CD4-positive, alpha-beta T cell (primary cell): ENCODE measurements at regions not wholly inside any gene's neighbourhood (a gene's known extent, or its start where the extent isn't known, plus 50 kb on each side); places are given as distances from the start of the nearest gene placed in this dataset.

ENCODE experiments used
- ATAC-seq: fragments of 200-7000 bp; cut with Tn5 transposase; one replicate; pipeline ENCODE4 v1.10.0; 2022; ENCODE audit warnings: mild to moderate bottlenecking; ENCODE audit not compliant: poor library complexity
- CTCF ChIA-PET: fragments of 350-600 bp; sonication (Branson Sonifier 250); formaldehyde crosslinking; loops from one replicate; lab custom pipeline; 2021; ENCODE audit warnings: antibody characterized with exemption, inconsistent platforms; lab: Charles Lee
- POLR2A ChIA-PET: fragments of 350-600 bp; sonication (Branson Sonifier 250); formaldehyde crosslinking; loops from one replicate; lab custom pipeline; 2021; ENCODE audit warnings: antibody characterized with exemption, inconsistent platforms; lab: Charles Lee
- DNase-seq, 14 experiments: peaks; one replicate each; pipeline ENCODE4 v3.0.0-alpha.2; 2013 to 2020; ENCODE audit warnings: mixed read lengths in 2 of 14
- H3K27ac ChIP-seq, 2 donors: one replicate each; pipeline versions ENCODE4 v1.5.1 to v1.7.0; 2013; ENCODE audit warnings: low read length in 2 of 2, low read depth in 1 of 2, mild to moderate bottlenecking in 1 of 2
- H3K27me3 ChIP-seq, 2 experiments: 1 replicate in 1 of 2; 2 replicates in 1 of 2; pipeline versions ENCODE4 v1.6.1 to v1.7.0; 2013; ENCODE audit warnings: low read length in 2 of 2, control low read depth in 1 of 2, mild to moderate bottlenecking in 1 of 2, moderate library complexity in 1 of 2; ENCODE audit not compliant: insufficient read depth in 2 of 2, control insufficient read depth in 1 of 2
- H3K36me3 ChIP-seq: one replicate; pipeline ENCODE4 v1.6.1; 2013; ENCODE audit warnings: low read length, control low read depth; ENCODE audit not compliant: insufficient read depth
- H3K4me1 ChIP-seq: one replicate; pipeline ENCODE4 v1.6.1; 2013; ENCODE audit warnings: low read length, control low read depth; ENCODE audit not compliant: insufficient read depth
- H3K4me3 ChIP-seq: one replicate; pipeline ENCODE4 v1.5.1; 2013; ENCODE audit warnings: mild to moderate bottlenecking, low read length, moderate library complexity
- H3K9me3 ChIP-seq, 2 experiments: 1 replicate in 1 of 2; 2 replicates in 1 of 2; pipeline versions ENCODE4 v1.6.1 to v1.7.0; 2013; ENCODE audit warnings: low read length in 2 of 2, mild to moderate bottlenecking in 2 of 2, control low read depth in 1 of 2, moderate library complexity in 1 of 2; ENCODE audit not compliant: control insufficient read depth in 1 of 2, insufficient read depth in 1 of 2
- H3K27ac Mint-ChIP-seq: one replicate; pipeline ENCODE4 v1.8.0; 2020; ENCODE audit warnings: mixed read lengths
- H3K27me3 Mint-ChIP-seq: one replicate; pipeline ENCODE4 v1.8.0; 2021; ENCODE audit warnings: mixed read lengths
- H3K36me3 Mint-ChIP-seq: one replicate; pipeline ENCODE4 v1.8.0; 2021; ENCODE audit warnings: low read depth, mixed read lengths
- H3K4me1 Mint-ChIP-seq: one replicate; pipeline ENCODE4 v1.8.0; 2021; ENCODE audit warnings: low read depth, mixed read lengths
- H3K4me3 Mint-ChIP-seq: one replicate; pipeline ENCODE4 v1.8.0; 2020; ENCODE audit warnings: mild to moderate bottlenecking, mixed read lengths
- H3K9me3 Mint-ChIP-seq: one replicate; pipeline ENCODE4 v1.8.0; 2020; ENCODE audit warnings: mixed read lengths
- intact Hi-C, 2 experiments: fragments of 100-400 bp; cut with DNase I in 1 of 2; cut with micrococcal nuclease in 1 of 2; formaldehyde crosslinking; loops; one replicate each; pipeline versions ENCODE4 v1.15.1 to v1.9.0; 2023 to 2025; cut with DNase I, micrococcal nuclease
- TF ChIP-seq, protein P1 (sequence below): fragments of 200-600 bp; IDR thresholded peaks from one replicate; pipeline ENCODE4 v1.8.0; 2022; ENCODE audit warnings: antibody characterized with exemption, mild to moderate bottlenecking

DNA sequence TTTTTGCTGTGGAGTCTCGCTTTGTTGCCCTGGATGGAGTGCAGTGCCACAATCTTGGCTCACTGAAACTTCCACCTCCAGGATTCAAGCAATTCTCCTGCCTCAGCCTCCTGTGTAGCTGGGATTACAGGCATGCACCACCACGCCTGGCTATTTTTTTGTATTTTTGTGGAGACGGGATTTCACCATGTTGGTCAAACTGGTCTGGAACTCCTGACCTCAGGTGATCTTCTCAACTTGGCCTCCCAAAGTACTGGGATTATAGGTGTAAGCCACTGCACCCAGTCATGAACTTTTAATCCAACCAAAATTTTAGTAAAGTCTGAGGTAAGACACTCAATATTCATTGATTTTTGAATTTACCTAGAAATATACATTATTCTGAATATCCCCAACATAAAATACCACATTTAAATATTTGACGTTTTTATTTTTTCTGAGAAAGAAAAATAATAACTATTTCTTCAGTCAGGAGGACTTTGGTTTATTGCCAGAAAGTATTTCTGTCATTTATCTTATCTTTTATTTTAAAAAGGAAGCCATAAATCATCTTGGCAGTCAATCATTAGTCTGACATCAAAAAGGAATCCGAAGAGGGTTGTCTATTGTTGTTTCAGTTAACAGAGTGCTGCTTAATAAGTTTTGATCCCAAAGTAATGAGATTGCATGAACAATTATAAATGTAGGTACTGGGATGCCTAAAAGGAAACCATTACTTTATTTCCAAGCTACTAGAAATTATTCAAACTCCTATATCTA, 102.2 kb upstream of the GRIA4 start:
- ATAC-seq, result no peak
- TF ChIP-seq, protein P1, sequence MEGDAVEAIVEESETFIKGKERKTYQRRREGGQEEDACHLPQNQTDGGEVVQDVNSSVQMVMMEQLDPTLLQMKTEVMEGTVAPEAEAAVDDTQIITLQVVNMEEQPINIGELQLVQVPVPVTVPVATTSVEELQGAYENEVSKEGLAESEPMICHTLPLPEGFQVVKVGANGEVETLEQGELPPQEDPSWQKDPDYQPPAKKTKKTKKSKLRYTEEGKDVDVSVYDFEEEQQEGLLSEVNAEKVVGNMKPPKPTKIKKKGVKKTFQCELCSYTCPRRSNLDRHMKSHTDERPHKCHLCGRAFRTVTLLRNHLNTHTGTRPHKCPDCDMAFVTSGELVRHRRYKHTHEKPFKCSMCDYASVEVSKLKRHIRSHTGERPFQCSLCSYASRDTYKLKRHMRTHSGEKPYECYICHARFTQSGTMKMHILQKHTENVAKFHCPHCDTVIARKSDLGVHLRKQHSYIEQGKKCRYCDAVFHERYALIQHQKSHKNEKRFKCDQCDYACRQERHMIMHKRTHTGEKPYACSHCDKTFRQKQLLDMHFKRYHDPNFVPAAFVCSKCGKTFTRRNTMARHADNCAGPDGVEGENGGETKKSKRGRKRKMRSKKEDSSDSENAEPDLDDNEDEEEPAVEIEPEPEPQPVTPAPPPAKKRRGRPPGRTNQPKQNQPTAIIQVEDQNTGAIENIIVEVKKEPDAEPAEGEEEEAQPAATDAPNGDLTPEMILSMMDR, result no peak
- H3K36me3 ChIP-seq, result no peaks in the 10 kb centered on the region
- no peak overlapping the region for H3K4me3 Mint-ChIP-seq
- no peaks in the 10 kb centered on the region for H3K4me1 Mint-ChIP-seq
- intact Hi-C loops, result no loop called here
- CTCF ChIA-PET, result no interaction called here
- H3K9me3 Mint-ChIP-seq, result no peaks in the 10 kb centered on the region
- H3K4me1 ChIP-seq, result no peaks in the 10 kb centered on the region
- H3K9me3 ChIP-seq, result no peaks in the 10 kb centered on the region
- H3K36me3 Mint-ChIP-seq, result no peaks in the 10 kb centered on the region
- no peak overlapping the region for H3K4me3 ChIP-seq
- no peaks in the 10 kb centered on the region for H3K27me3 Mint-ChIP-seq
- no peaks in the 10 kb centered on the region for H3K27me3 ChIP-seq
- POLR2A ChIA-PET, result no interaction called here
- no peak overlapping the region for H3K27ac ChIP-seq
- DNase-seq, result no peak
- no peak overlapping the region for H3K27ac Mint-ChIP-seq

DNA sequence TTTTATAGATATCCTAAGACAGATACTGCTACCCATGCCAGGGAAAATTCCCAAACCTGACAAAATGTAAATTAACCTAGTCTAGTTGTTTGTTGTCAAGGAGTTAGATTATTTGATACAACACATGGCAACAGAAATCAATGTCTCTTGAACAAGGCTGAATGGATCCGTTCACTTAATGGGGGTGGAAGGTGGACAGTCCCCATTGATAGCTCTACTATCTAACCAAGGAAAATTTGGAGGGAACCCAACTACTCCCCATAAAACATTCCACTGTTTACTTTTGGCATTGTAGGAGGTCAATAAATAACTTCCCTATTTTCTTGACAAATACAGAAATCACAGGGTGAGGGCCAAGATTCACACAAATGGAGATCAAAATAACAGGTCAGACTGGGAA, 117.9 kb upstream of the GRIA4 start:
- no peak for ATAC-seq
- H3K4me3 Mint-ChIP-seq, result no peak overlapping the region
- no peak overlapping the region for H3K4me3 ChIP-seq
- peaks cover 4% of the 10 kb centered on the region for H3K27me3 Mint-ChIP-seq
- no peaks in the 10 kb centered on the region for H3K4me1 ChIP-seq
- CTCF ChIA-PET, result no interaction called here
- no peak overlapping the region for H3K27ac Mint-ChIP-seq
- H3K9me3 ChIP-seq, result peaks cover 0 to under 1% of the 10 kb centered on the region in 2 experiments
- H3K27me3 ChIP-seq, result no peaks in the 10 kb centered on the region
- TF ChIP-seq, protein P1, result no peak
- no peaks in the 10 kb centered on the region for H3K36me3 ChIP-seq
- H3K27ac ChIP-seq, result no peak overlapping the region
- DNase-seq, result no peak
- H3K4me1 Mint-ChIP-seq, result no peaks in the 10 kb centered on the region
- H3K36me3 Mint-ChIP-seq, result no peaks in the 10 kb centered on the region
- no peaks in the 10 kb centered on the region for H3K9me3 Mint-ChIP-seq
- intact Hi-C loops, result no loop called here
- POLR2A ChIA-PET, result no interaction called here

GRCh38 chr11:105491394-105491793, 118.5 kb upstream of the GRIA4 start:
- Histone ChIP-seq H3K27me3 (no peaks in the 10 kb centered on the region), H3K9me3 (peaks cover 0 to 5% of the 10 kb centered on the region in 2 experiments), H3K36me3 (no peaks in the 10 kb centered on the region), H3K4me1 (no peaks in the 10 kb centered on the region), H3K27ac (no peak overlapping the region), H3K4me3 (no peak overlapping the region)
- no peak for ATAC-seq
- H3K36me3 Mint-ChIP-seq, result no peaks in the 10 kb centered on the region
- no peaks in the 10 kb centered on the region for H3K4me1 Mint-ChIP-seq
- POLR2A ChIA-PET, result no interaction called here
- no peaks in the 10 kb centered on the region for H3K9me3 Mint-ChIP-seq
- no peak overlapping the region for H3K4me3 Mint-ChIP-seq
- peaks cover 4% of the 10 kb centered on the region for H3K27me3 Mint-ChIP-seq
- intact Hi-C loops, result no loop called here
- CTCF ChIA-PET, result no interaction called here
- TF ChIP-seq, protein P1, result no peak
- H3K27ac Mint-ChIP-seq, result no peak overlapping the region
- no peak for DNase-seq
